MM.1S (cell line): ENCODE measurements at regions not wholly inside any gene's neighbourhood (a gene's known extent, or its start where the extent isn't known, plus 50 kb on each side); places are given as distances from the start of the nearest gene placed in this dataset.

Source experiments
- DNase-seq: peaks from one replicate; pipeline ENCODE4 v3.0.0-alpha.2; 2015
- H2AFZ ChIP-seq: fragments of 300-600 bp; sonication (generic); 2 replicates; pipeline ENCODE4 v1.6.0; 2016; ENCODE audit warnings: antibody characterized with exemption, low read length
- H3F3A ChIP-seq: fragments of 300-600 bp; sonication (generic); 2 replicates; pipeline ENCODE4 v1.6.1; 2016; ENCODE audit warnings: mild to moderate bottlenecking, antibody characterized with exemption, low read length, moderate library complexity, mixed read lengths; ENCODE audit not compliant: insufficient read depth
- H3K27ac ChIP-seq: fragments of 300-600 bp; sonication (generic); 2 replicates; pipeline ENCODE4 v1.5.1; 2016; ENCODE audit warnings: mild to moderate bottlenecking, low read length
- H3K27me3 ChIP-seq: fragments of 300-600 bp; sonication (generic); replicated peaks from 2 replicates; pipeline ENCODE4 v1.6.0; 2016; ENCODE audit warnings: low read length; ENCODE audit not compliant: insufficient read depth
- H3K36me3 ChIP-seq: fragments of 300-600 bp; sonication (generic); replicated peaks from 2 replicates; pipeline ENCODE4 v1.6.1; 2016; ENCODE audit warnings: mild to moderate bottlenecking, low read length, mixed read lengths; ENCODE audit not compliant: insufficient read depth
- H3K4me1 ChIP-seq: fragments of 300-600 bp; sonication (generic); 2 replicates; pipeline ENCODE4 v1.6.1; 2016; ENCODE audit warnings: low read length, mixed read lengths
- H3K4me2 ChIP-seq: fragments of 300-600 bp; sonication (generic); 2 replicates; pipeline ENCODE4 v1.6.0; 2016; ENCODE audit warnings: low read depth, low read length
- H3K4me3 ChIP-seq: fragments of 300-600 bp; sonication (generic); 2 replicates; pipeline ENCODE4 v1.5.1; 2016; ENCODE audit warnings: low read length, mixed read lengths
- H3K79me2 ChIP-seq: fragments of 300-600 bp; sonication (generic); 2 replicates; pipeline ENCODE4 v1.6.1; 2016; ENCODE audit warnings: mixed run types, low read length, mixed read lengths
- H3K9ac ChIP-seq: fragments of 300-600 bp; sonication (generic); 2 replicates; pipeline ENCODE4 v1.6.1; 2016; ENCODE audit warnings: low read length, mixed read lengths
- H3K9me2 ChIP-seq: fragments of 300-600 bp; sonication (generic); replicated peaks from 2 replicates; pipeline ENCODE4 v1.6.1; 2016; ENCODE audit warnings: mild to moderate bottlenecking, low read length, mixed read lengths; ENCODE audit not compliant: insufficient read depth
- H3K9me3 ChIP-seq: fragments of 300-600 bp; sonication (generic); replicated peaks from 2 replicates; pipeline ENCODE4 v1.6.1; 2016; ENCODE audit warnings: mild to moderate bottlenecking, low read length, mixed read lengths; ENCODE audit not compliant: insufficient read depth
- H4K20me1 ChIP-seq: fragments of 300-600 bp; sonication (generic); 2 replicates; pipeline ENCODE4 v1.6.1; 2016; ENCODE audit warnings: mild to moderate bottlenecking, low read length, moderate library complexity, mixed read lengths; ENCODE audit not compliant: insufficient read depth
- EZH2 ChIP-seq: fragments of 300-600 bp; sonication (generic); optimal IDR thresholded peaks from 2 replicates; pipeline ENCODE3; 2017; ENCODE audit warnings: low read depth, mild to moderate bottlenecking, antibody characterized with exemption, low read length, mixed read lengths
- EZH2phosphoT487 ChIP-seq: fragments of 300-600 bp; sonication (generic); IDR thresholded peaks from 2 replicates; pipeline ENCODE4 v1.6.1; 2018; ENCODE audit warnings: antibody characterized with exemption, low read length
- TF ChIP-seq, protein P1 (sequence below): fragments of 300-600 bp; sonication (generic); IDR thresholded peaks from 2 replicates; pipeline ENCODE4 v1.5.1; 2016; ENCODE audit warnings: antibody characterized with exemption, low read length, mixed read lengths

DNA sequence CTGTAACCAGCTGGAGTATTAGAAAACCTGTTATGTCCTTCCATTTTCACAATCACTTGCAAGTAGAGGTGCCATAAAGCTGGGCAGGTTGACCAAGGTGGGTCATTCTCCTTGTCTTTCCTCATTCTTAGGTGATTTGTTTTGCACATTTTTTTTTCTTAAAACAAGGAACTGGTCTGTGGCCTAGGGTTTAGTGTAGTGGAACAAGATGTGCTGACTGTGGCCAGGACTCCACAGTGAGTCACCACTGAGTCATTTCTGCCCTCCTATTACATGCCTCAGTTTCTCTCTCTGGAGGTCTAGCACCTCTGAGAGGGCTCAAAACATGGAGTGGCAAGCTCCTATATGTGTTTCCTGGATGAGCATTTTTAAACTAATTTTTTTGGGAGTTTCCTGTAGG lies 355.9 kb downstream of the GPM6A start:
- no peak for DNase-seq
- Histone ChIP-seq H3K79me2 (no peaks in the 10 kb centered on the region), H4K20me1 (no peaks in the 10 kb centered on the region), H3K36me3 (no peaks in the 10 kb centered on the region), H2AFZ (no peak overlapping the region), H3K9me2 (no peaks in the 10 kb centered on the region), H3K4me3 (no peak overlapping the region), H3F3A (no peaks in the 10 kb centered on the region), H3K27me3 (no peaks in the 10 kb centered on the region), H3K9me3 (no peaks in the 10 kb centered on the region), H3K27ac (no peak overlapping the region), H3K4me2 (no peak overlapping the region), H3K9ac (no peak overlapping the region), H3K4me1 (no peaks in the 10 kb centered on the region)
- TF ChIP-seq EZH2 (no peak), EZH2phosphoT487 (no peak)
- TF ChIP-seq, protein P1, sequence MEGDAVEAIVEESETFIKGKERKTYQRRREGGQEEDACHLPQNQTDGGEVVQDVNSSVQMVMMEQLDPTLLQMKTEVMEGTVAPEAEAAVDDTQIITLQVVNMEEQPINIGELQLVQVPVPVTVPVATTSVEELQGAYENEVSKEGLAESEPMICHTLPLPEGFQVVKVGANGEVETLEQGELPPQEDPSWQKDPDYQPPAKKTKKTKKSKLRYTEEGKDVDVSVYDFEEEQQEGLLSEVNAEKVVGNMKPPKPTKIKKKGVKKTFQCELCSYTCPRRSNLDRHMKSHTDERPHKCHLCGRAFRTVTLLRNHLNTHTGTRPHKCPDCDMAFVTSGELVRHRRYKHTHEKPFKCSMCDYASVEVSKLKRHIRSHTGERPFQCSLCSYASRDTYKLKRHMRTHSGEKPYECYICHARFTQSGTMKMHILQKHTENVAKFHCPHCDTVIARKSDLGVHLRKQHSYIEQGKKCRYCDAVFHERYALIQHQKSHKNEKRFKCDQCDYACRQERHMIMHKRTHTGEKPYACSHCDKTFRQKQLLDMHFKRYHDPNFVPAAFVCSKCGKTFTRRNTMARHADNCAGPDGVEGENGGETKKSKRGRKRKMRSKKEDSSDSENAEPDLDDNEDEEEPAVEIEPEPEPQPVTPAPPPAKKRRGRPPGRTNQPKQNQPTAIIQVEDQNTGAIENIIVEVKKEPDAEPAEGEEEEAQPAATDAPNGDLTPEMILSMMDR, result no peak

DNA sequence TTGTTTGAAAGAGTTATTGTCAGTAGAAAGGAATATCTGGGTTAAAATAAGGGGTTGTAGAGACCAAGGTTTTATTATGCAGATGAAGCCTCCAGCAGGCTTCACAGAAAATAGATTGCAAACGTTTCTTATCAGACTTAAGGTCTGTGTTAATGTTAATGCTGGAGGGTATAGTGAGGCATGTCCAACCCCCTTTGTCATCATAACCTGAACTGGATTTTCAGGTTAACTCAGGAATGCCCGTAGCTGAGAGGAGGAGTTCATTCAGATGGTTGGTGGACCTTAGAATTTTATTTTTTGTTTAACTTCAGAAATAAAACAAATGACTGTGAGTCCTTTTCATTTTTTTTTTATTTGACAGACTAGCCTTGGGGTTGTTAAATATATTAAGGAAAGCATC lies 354.1 kb downstream of the GPM6A start:
- Histone ChIP-seq H3K9me3 (no peaks in the 10 kb centered on the region), H3K27me3 (no peaks in the 10 kb centered on the region), H3K27ac (no peak overlapping the region), H3K4me3 (no peak overlapping the region), H3F3A (no peaks in the 10 kb centered on the region), H2AFZ (no peak overlapping the region), H3K79me2 (no peaks in the 10 kb centered on the region), H3K36me3 (no peaks in the 10 kb centered on the region), H3K4me1 (no peaks in the 10 kb centered on the region), H3K9me2 (no peaks in the 10 kb centered on the region), H3K4me2 (no peak overlapping the region), H3K9ac (no peak overlapping the region), H4K20me1 (no peaks in the 10 kb centered on the region)
- TF ChIP-seq EZH2phosphoT487 (no peak), EZH2 (no peak)
- TF ChIP-seq, protein P1, result no peak
- DNase-seq, result no peak

DNA sequence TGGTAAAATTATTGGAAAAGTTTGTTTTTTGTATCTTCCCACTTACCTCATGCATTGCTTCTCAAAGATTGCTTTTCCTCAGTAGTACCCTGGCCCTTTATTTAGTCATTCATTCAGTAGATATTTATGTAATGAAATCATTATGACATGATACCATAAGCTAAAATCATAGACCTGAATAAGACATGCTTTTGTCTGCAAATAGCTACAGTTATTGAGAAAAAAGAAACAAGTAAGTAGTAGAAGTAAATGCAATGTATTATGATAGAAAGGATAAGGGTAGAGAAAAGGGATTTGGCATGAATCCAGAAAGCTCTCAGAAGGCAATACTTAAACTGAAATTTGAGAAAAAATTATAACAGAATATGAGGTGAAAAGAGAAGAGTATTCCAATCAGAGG lies 352.5 kb downstream of the GPM6A start:
- no peak for DNase-seq
- Histone ChIP-seq H3K4me2 (no peak overlapping the region), H3K36me3 (no peaks in the 10 kb centered on the region)

More for the DNA sequence above, 352.5 kb downstream of the GPM6A start:
- H2AFZ ChIP-seq, result no peak overlapping the region
- H4K20me1 ChIP-seq, result no peaks in the 10 kb centered on the region
- H3K9ac ChIP-seq, result no peak overlapping the region
- no peaks in the 10 kb centered on the region for H3K79me2 ChIP-seq
- no peaks in the 10 kb centered on the region for H3K27me3 ChIP-seq
- no peaks in the 10 kb centered on the region for H3F3A ChIP-seq
- H3K27ac ChIP-seq, result no peak overlapping the region
- TF ChIP-seq EZH2 (no peak), EZH2phosphoT487 (no peak)
- TF ChIP-seq, protein P1, result no peak
- no peaks in the 10 kb centered on the region for H3K9me3 ChIP-seq
- no peaks in the 10 kb centered on the region for H3K4me1 ChIP-seq
- no peaks in the 10 kb centered on the region for H3K9me2 ChIP-seq
- H3K4me3 ChIP-seq, result no peak overlapping the region
